GM13977 (cell line): ENCODE measurements at regions not wholly inside any gene's neighbourhood (a gene's known extent, or its start where the extent isn't known, plus 50 kb on each side); places are given as distances from the start of the nearest gene placed in this dataset.

ENCODE experiments used
- DNase-seq: peaks from one replicate; pipeline ENCODE4 v3.0.0; 2012; ENCODE audit warnings: low spot score
- in situ Hi-C: fragments of 300-500 bp; cut with MboI; formaldehyde crosslinking; loops from one replicate; pipeline ENCODE4 v1.12.0; 2022; ENCODE audit warnings: low sequenced_read_pairs, low pct_unique_long_range_greater_than_20kb, mixed read lengths, inconsistent platforms; ENCODE audit not compliant: unreplicated experiment
- TF ChIP-seq, protein P1 (sequence below): IDR thresholded peaks from 2 replicates; pipeline ENCODE4 v1.5.1; 2012; ENCODE audit warnings: mild to moderate bottlenecking, control low read depth; ENCODE audit not compliant: insufficient read depth; ENCODE audit errors: extremely low read depth, missing control alignments

DNA sequence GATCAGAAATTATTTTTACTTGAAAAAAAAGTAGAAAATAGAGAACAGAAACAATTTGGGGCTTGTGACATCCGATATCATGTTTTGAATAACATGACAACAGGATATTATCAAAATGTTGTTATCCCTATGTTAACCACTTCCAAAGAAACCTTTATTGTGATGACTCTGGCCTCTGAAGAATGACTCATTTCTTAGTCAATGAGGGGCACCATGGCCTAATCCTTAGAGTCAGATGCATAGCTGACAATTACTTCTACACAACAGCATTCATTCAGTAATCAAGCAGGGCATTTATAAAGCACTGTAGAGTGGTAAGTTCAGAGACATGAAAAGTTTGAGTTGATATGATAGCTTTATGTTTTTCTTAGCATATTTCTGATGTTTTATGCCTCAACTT is 703.0 kb downstream of the RNF144A start:
- in situ Hi-C loops: no loop called here
- TF ChIP-seq, protein P1, sequence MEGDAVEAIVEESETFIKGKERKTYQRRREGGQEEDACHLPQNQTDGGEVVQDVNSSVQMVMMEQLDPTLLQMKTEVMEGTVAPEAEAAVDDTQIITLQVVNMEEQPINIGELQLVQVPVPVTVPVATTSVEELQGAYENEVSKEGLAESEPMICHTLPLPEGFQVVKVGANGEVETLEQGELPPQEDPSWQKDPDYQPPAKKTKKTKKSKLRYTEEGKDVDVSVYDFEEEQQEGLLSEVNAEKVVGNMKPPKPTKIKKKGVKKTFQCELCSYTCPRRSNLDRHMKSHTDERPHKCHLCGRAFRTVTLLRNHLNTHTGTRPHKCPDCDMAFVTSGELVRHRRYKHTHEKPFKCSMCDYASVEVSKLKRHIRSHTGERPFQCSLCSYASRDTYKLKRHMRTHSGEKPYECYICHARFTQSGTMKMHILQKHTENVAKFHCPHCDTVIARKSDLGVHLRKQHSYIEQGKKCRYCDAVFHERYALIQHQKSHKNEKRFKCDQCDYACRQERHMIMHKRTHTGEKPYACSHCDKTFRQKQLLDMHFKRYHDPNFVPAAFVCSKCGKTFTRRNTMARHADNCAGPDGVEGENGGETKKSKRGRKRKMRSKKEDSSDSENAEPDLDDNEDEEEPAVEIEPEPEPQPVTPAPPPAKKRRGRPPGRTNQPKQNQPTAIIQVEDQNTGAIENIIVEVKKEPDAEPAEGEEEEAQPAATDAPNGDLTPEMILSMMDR: no peak
- no peak for DNase-seq

DNA sequence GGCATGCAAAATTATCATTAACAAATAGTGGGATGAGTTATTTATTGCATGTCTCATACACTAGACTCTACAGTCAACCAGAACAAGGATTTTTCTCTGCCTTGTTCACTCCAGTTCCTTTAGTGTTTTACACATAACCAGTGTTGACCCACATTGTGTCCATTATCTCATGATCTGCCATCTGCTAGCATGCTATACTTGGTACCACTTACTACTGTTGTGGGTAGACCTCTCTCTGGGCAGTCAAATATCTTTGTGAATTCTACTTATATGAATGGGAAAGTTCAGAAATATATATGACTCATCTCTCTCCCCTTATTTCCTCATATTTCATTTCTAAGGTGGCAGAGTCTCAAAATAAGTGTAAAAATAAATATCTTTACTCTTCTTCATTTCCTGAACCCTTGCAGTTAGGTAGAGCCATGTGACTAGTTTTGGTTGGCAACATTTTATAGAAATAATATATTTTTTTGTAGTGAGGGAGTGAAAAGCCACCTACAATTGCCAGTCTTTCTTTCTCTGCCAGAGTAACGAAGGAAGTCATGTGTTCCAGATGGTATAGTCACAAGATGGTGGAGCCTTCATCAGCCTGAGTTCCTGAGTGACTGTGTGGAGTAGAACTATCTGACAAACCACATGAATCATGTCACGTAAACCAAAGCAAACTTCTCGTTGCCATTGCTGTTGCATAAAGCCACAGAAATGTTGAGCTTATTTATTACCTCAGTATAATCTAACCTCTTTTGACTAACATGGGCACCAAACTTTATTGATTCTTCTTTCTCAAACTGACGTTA is 704.0 kb downstream of the RNF144A start:
- TF ChIP-seq, protein P1: no peak
- DNase-seq: no peak
- in situ Hi-C loops: no loop called here

DNA sequence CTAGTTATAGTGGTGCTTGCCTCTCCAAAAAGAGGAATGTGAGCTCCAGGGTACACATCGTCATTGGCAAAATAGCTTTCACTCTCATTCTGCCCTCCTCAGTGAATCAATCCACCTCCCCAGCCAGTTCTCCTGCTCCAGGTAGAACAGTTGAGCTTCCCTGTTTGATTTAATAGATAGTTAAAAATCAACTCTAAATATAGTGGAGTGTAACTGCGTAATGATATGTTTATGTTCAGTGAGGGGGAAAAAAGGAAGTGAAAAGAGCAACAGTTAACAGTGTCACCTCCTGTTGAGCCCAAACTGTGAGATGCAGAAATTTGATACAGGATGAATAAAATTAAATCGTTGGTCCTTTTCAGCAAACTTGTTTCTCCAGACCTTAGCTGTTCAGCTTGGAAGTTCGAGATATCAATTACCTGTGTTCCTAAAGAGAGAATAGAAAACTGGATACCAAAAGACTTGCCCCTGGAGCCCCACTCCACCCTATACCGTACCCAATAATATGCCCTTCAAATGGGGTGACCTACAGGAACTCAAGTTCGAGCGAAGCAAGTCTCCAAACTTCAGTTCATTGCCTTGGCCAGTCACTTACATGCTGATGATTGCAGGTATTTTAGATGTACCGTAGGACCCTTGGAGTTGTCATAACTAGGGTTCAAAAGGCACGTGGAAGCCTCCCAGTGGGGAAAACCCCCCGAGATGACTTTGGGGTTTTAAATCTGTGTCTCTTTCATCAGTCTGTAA is 708.4 kb downstream of the RNF144A start:
- TF ChIP-seq, protein P1: no peak
- DNase-seq: no peak
- in situ Hi-C loops: no loop called here

DNA sequence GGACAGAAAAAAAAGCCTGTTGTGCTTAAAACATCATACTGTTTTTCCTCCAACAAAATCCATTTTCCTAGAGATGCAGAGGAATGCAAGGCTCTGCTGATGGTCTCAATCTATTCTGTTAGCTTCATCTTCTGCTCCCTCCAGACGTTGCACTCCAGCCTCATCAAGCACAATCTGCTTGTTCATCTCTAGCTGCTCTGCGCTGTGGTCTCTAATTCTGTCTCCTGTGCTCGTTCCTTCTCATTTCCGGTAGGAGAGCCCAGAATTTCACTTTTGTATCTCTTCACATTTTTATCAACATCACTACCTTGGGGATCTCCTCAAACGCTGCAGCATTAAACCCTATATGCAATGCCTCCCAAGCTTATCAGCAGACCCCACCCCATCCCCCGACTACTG is 708.9 kb downstream of the RNF144A start:
- in situ Hi-C loops: no loop called here
- no peak for DNase-seq

DNA sequence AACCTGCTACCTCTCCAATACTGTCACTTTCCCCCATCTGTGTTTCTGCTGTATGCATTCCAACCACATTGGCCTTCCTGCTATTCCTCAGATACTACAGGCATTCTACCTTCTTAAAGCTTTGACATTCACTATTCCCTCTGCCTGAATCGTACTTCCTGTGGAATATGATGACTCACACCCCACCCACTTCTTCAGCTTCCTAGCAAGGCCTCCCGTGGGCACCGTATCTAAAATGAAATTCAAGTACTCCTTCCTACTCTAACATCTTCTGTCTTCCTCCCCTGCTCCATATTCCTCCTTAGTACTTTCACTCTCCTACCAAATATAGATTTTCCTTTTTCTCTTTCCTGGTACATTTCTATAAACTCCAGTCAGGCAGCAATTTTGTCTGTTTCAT is 710.4 kb downstream of the RNF144A start:
- in situ Hi-C loops: no loop called here
- no peak for DNase-seq
- TF ChIP-seq, protein P1: no peak

More for the DNA sequence above, 708.9 kb downstream of the RNF144A start:
- TF ChIP-seq, protein P1: no peak

DNA sequence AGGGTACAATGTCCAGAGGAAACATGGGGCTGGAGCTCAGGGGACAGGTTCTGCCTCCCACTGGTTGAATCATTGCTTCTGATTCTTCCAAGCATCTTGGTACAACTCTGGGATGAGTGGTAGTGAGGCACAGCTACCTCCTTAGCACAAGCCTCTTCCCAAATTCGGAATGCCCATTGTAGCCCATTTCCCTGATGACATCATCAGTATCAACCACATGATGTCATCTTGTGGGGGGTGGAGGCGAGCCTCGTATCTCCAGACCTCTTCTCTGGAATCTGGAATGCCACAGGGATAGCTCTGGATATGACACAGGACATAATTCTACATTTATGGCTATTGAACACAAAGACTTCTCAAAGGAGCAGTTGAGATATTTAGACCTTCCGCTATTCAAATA is 715.2 kb downstream of the RNF144A start:
- in situ Hi-C loops: no loop called here
- DNase-seq: no peak
- TF ChIP-seq, protein P1: no peak
